ENCODE measurements at regions not wholly inside any gene's neighbourhood (a gene's known extent, or its start where the extent isn't known, plus 50 kb on each side); places are given as distances from the start of the nearest gene placed in this dataset.

GRCh38 chr21:14850394-14850793, 214.4 kb downstream of the NRIP1 start:
- Histone ChIP-seq H3K9me3 (ENCODE audit: control insufficient read depth, low read length) (peaks cover 4% of the 10 kb centered on the region), H3K36me3 (ENCODE audit: control insufficient read depth, insufficient read depth, low read length) (no peaks in the 10 kb centered on the region), H3K4me1 (ENCODE audit: control insufficient read depth, insufficient read depth, low read length) (no peaks in the 10 kb centered on the region), H3K4me3 (ENCODE audit: insufficient read depth, low read depth, low read length) (no peak overlapping the region), H3K27ac (ENCODE audit: insufficient read depth, low read depth, low read length, poor library complexity, severe bottlenecking) (no peak overlapping the region), H3K27me3 (ENCODE audit: control insufficient read depth, insufficient read depth, low read length, poor library complexity, severe bottlenecking) (no peaks in the 10 kb centered on the region)

- Histone ChIP-seq H3K4me1 (ENCODE audit: control insufficient read depth, insufficient read depth, low read length) (no peaks in the 10 kb centered on the region), H3K36me3 (ENCODE audit: control insufficient read depth, insufficient read depth, low read length) (no peaks in the 10 kb centered on the region), H3K27ac (ENCODE audit: insufficient read depth, low read depth, low read length, poor library complexity, severe bottlenecking) (no peak overlapping the region), H3K27me3 (ENCODE audit: control insufficient read depth, insufficient read depth, low read length, poor library complexity, severe bottlenecking) (no peaks in the 10 kb centered on the region), H3K9me3 (ENCODE audit: control insufficient read depth, low read length) (peaks cover 4% of the 10 kb centered on the region), H3K4me3 (ENCODE audit: insufficient read depth, low read depth, low read length) (no peak overlapping the region)
These were observed 218.2 kb downstream of the NRIP1 start for GRCh38 chr21:14846621-14847020.

GRCh38 chr21:14844001-14844400, 220.8 kb downstream of the NRIP1 start:
- Histone ChIP-seq H3K27me3 (ENCODE audit: control insufficient read depth, insufficient read depth, low read length, poor library complexity, severe bottlenecking) (no peaks in the 10 kb centered on the region), H3K36me3 (ENCODE audit: control insufficient read depth, insufficient read depth, low read length) (no peaks in the 10 kb centered on the region), H3K27ac (ENCODE audit: insufficient read depth, low read depth, low read length, poor library complexity, severe bottlenecking) (no peak overlapping the region), H3K4me1 (ENCODE audit: control insufficient read depth, insufficient read depth, low read length) (no peaks in the 10 kb centered on the region), H3K9me3 (ENCODE audit: control insufficient read depth, low read length) (peaks cover 4% of the 10 kb centered on the region), H3K4me3 (ENCODE audit: insufficient read depth, low read depth, low read length) (no peak overlapping the region)

- H3K4me3 ChIP-seq (ENCODE audit: insufficient read depth, low read depth, low read length), result no peak overlapping the region
- no peak overlapping the region for H3K27ac ChIP-seq (ENCODE audit: insufficient read depth, low read depth, low read length, poor library complexity, severe bottlenecking)
- H3K4me1 ChIP-seq (ENCODE audit: control insufficient read depth, insufficient read depth, low read length), result no peaks in the 10 kb centered on the region
- no peaks in the 10 kb centered on the region for H3K36me3 ChIP-seq (ENCODE audit: control insufficient read depth, insufficient read depth, low read length)
- peaks cover 4% of the 10 kb centered on the region for H3K9me3 ChIP-seq (ENCODE audit: control insufficient read depth, low read length)
- WGBS, 2 experiments, result 97 to 99% methylated on average over 3 of the region's 3 CpGs
- H3K27me3 ChIP-seq (ENCODE audit: control insufficient read depth, insufficient read depth, low read length, poor library complexity, severe bottlenecking), result no peaks in the 10 kb centered on the region
These were observed 222.2 kb downstream of the NRIP1 start for GRCh38 chr21:14842601-14843000.

GRCh38 chr21:14841511-14842472, 223.0 kb downstream of the NRIP1 start:
- Histone ChIP-seq H3K4me3 (ENCODE audit: insufficient read depth, low read depth, low read length) (no peak overlapping the region), H3K27me3 (ENCODE audit: control insufficient read depth, insufficient read depth, low read length, poor library complexity, severe bottlenecking) (no peaks in the 10 kb centered on the region), H3K4me1 (ENCODE audit: control insufficient read depth, insufficient read depth, low read length) (no peaks in the 10 kb centered on the region), H3K36me3 (ENCODE audit: control insufficient read depth, insufficient read depth, low read length) (no peaks in the 10 kb centered on the region), H3K9me3 (ENCODE audit: control insufficient read depth, low read length) (peaks cover 4% of the 10 kb centered on the region), H3K27ac (ENCODE audit: insufficient read depth, low read depth, low read length, poor library complexity, severe bottlenecking) (no peak overlapping the region)
- WGBS, 2 experiments, result 94% methylated on average over 51 of the region's 51 CpGs

GRCh38 chr21:14838400-14838799, 226.4 kb downstream of the NRIP1 start:
- no peaks in the 10 kb centered on the region for H3K9me3 ChIP-seq (ENCODE audit: control insufficient read depth, low read length)
- H3K4me3 ChIP-seq (ENCODE audit: insufficient read depth, low read depth, low read length), result no peak overlapping the region
- no peaks in the 10 kb centered on the region for H3K27me3 ChIP-seq (ENCODE audit: control insufficient read depth, insufficient read depth, low read length, poor library complexity, severe bottlenecking)
- H3K4me1 ChIP-seq (ENCODE audit: control insufficient read depth, insufficient read depth, low read length), result no peaks in the 10 kb centered on the region
- no peaks in the 10 kb centered on the region for H3K36me3 ChIP-seq (ENCODE audit: control insufficient read depth, insufficient read depth, low read length)
- H3K27ac ChIP-seq (ENCODE audit: insufficient read depth, low read depth, low read length, poor library complexity, severe bottlenecking), result no peak overlapping the region
- 68 to 79% methylated on average over 3 of the region's 3 CpGs for WGBS, 2 experiments

- Histone ChIP-seq H3K4me3 (ENCODE audit: insufficient read depth, low read depth, low read length) (no peak overlapping the region), H3K4me1 (ENCODE audit: control insufficient read depth, insufficient read depth, low read length) (no peaks in the 10 kb centered on the region), H3K27me3 (ENCODE audit: control insufficient read depth, insufficient read depth, low read length, poor library complexity, severe bottlenecking) (no peaks in the 10 kb centered on the region), H3K27ac (ENCODE audit: insufficient read depth, low read depth, low read length, poor library complexity, severe bottlenecking) (no peak overlapping the region), H3K36me3 (ENCODE audit: control insufficient read depth, insufficient read depth, low read length) (no peaks in the 10 kb centered on the region), H3K9me3 (ENCODE audit: control insufficient read depth, low read length) (no peaks in the 10 kb centered on the region)
- WGBS, 2 experiments, result 95 to 100% methylated on average over 1 of the region's 1 CpG
These were observed 227.8 kb downstream of the NRIP1 start for GRCh38 chr21:14836950-14837349.

GRCh38 chr21:14833666-14834351, 231.0 kb downstream of the NRIP1 start:
- Histone ChIP-seq H3K9me3 (ENCODE audit: control insufficient read depth, low read length) (no peaks in the 10 kb centered on the region), H3K27ac (ENCODE audit: insufficient read depth, low read depth, low read length, poor library complexity, severe bottlenecking) (no peak overlapping the region), H3K4me3 (ENCODE audit: insufficient read depth, low read depth, low read length) (no peak overlapping the region), H3K27me3 (ENCODE audit: control insufficient read depth, insufficient read depth, low read length, poor library complexity, severe bottlenecking) (no peaks in the 10 kb centered on the region), H3K36me3 (ENCODE audit: control insufficient read depth, insufficient read depth, low read length) (no peaks in the 10 kb centered on the region), H3K4me1 (ENCODE audit: control insufficient read depth, insufficient read depth, low read length) (no peaks in the 10 kb centered on the region)
- WGBS, 2 experiments, result 94% methylated on average over 1 of the region's 1 CpG; no CpG with 5 or more reads in 1 of the 2 experiments

- Histone ChIP-seq H3K9me3 (ENCODE audit: control insufficient read depth, low read length) (no peaks in the 10 kb centered on the region), H3K27ac (ENCODE audit: insufficient read depth, low read depth, low read length, poor library complexity, severe bottlenecking) (no peak overlapping the region), H3K4me1 (ENCODE audit: control insufficient read depth, insufficient read depth, low read length) (no peaks in the 10 kb centered on the region), H3K4me3 (ENCODE audit: insufficient read depth, low read depth, low read length) (no peak overlapping the region), H3K36me3 (ENCODE audit: control insufficient read depth, insufficient read depth, low read length) (no peaks in the 10 kb centered on the region), H3K27me3 (ENCODE audit: control insufficient read depth, insufficient read depth, low read length, poor library complexity, severe bottlenecking) (no peaks in the 10 kb centered on the region)
- 89% methylated on average over 3 to 4 of the region's 4 CpGs for WGBS, 2 experiments
These were observed 231.6 kb downstream of the NRIP1 start for GRCh38 chr21:14833241-14833640.

GRCh38 chr21:14830307-14830706, 234.5 kb downstream of the NRIP1 start:
- no peak overlapping the region for H3K4me3 ChIP-seq (ENCODE audit: insufficient read depth, low read depth, low read length)
- 91 to 98% methylated on average over 2 to 3 of the region's 3 CpGs for WGBS, 2 experiments
- H3K36me3 ChIP-seq (ENCODE audit: control insufficient read depth, insufficient read depth, low read length), result no peaks in the 10 kb centered on the region

More at GRCh38 chr21:14830307-14830706, 234.5 kb downstream of the NRIP1 start:
- Histone ChIP-seq H3K9me3 (ENCODE audit: control insufficient read depth, low read length) (no peaks in the 10 kb centered on the region), H3K4me1 (ENCODE audit: control insufficient read depth, insufficient read depth, low read length) (no peaks in the 10 kb centered on the region), H3K27me3 (ENCODE audit: control insufficient read depth, insufficient read depth, low read length, poor library complexity, severe bottlenecking) (no peaks in the 10 kb centered on the region), H3K27ac (ENCODE audit: insufficient read depth, low read depth, low read length, poor library complexity, severe bottlenecking) (no peak overlapping the region)

All from ectodermal cell (in vitro differentiated cells).